GM12878 (cell line): ENCODE measurements at regions not wholly inside any gene's neighbourhood (a gene's known extent, or its start where the extent isn't known, plus 50 kb on each side); places are given as distances from the start of the nearest gene placed in this dataset.

Experiments
- ATAC-seq: fragments of 200-7000 bp; cut with Tn5 transposase; 3 replicates; pipeline ENCODE4 v1.9.1; 2020; ENCODE audit warnings: mild to moderate bottlenecking, moderate library complexity
- BruUV-seq: library from RNA; stranded (reverse); fragments of 400-500 nt; replicated peaks from 2 replicates; lab custom pipeline; 2021; lab: Mats Ljungman, UMichigan
- CTCF ChIA-PET: fragments of 300-600 bp; sonication (Branson Sonifier 250); formaldehyde crosslinking; extraction: SDS; loops from one replicate; lab custom pipeline; 2021; ENCODE audit warnings: inconsistent platforms; lab: Yijun Ruan, JAX
- POLR2A ChIA-PET: fragments of 350-600 bp; formaldehyde crosslinking; extraction: SDS; loops from one replicate; lab custom pipeline; 2021; ENCODE audit warnings: inconsistent platforms; lab: Charles Lee
- RAD21 ChIA-PET: fragments of 300-600 bp; sonication (Branson Sonifier 250); formaldehyde crosslinking; loops from one replicate; lab custom pipeline; 2023; ENCODE audit warnings: antibody characterized with exemption; ENCODE audit not compliant: unreplicated experiment; lab: Charles Lee
- SMC1A ChIA-PET: fragments of 300-600 bp; sonication (Branson Sonifier 250); formaldehyde crosslinking; loops from one replicate; lab custom pipeline; 2023; ENCODE audit not compliant: unreplicated experiment, uncharacterized antibody; lab: Charles Lee
- DNase-seq: peaks from one replicate; pipeline ENCODE4 v3.0.0-alpha.2; 2011; ENCODE audit warnings: low read depth, low spot score
- FAIRE-seq: peaks from 3 replicates; lab custom pipeline; 2011; peaks lifted over from hg19 to GRCh38; lab: Jason Lieb, UNC
- H2AFZ ChIP-seq: 2 replicates; pipeline ENCODE4 v1.6.0; 2011; ENCODE audit warnings: low read depth, low read length, control low read depth; ENCODE audit not compliant: control insufficient read depth
- H3K27ac ChIP-seq: 2 replicates; pipeline ENCODE4 v1.5.1; 2011; ENCODE audit warnings: control low read depth; ENCODE audit not compliant: control insufficient read depth, insufficient read depth
- H3K27me3 ChIP-seq, 2 experiments: replicated peaks in 1 of 2; 2 replicates each; pipeline versions ENCODE4 v1.6.0 to v1.6.1; 2011; ENCODE audit warnings: low read length in 1 of 2; ENCODE audit not compliant: control insufficient read depth in 2 of 2, insufficient read depth in 2 of 2
- H3K36me3 ChIP-seq, 2 experiments: 2 replicates each; pipeline ENCODE4 v1.5.1; 2011; ENCODE audit warnings: low read length in 1 of 2; ENCODE audit not compliant: control insufficient read depth in 2 of 2, insufficient read depth in 2 of 2
- H3K4me1 ChIP-seq: 2 replicates; pipeline ENCODE4 v1.6.1; 2011; ENCODE audit warnings: mild to moderate bottlenecking, low read length, moderate library complexity, mixed read lengths; ENCODE audit not compliant: control insufficient read depth, insufficient read depth
- H3K4me2 ChIP-seq: 2 replicates; pipeline ENCODE4 v1.6.0; 2011; ENCODE audit warnings: control low read depth; ENCODE audit not compliant: control insufficient read depth, insufficient read depth
- H3K4me3 ChIP-seq: fragments of 200-600 bp; sonication (generic); 2 replicates; pipeline ENCODE4 v1.5.1; 2016
- H3K79me2 ChIP-seq: 2 replicates; pipeline ENCODE4 v1.6.0; 2011; ENCODE audit warnings: low read length; ENCODE audit not compliant: control insufficient read depth, insufficient read depth
- H3K9ac ChIP-seq: 2 replicates; pipeline ENCODE4 v1.8.0; 2011; ENCODE audit warnings: low read length, control low read depth, mixed read lengths; ENCODE audit not compliant: control insufficient read depth, insufficient read depth
- H3K9me3 ChIP-seq: replicated peaks from 3 replicates; pipeline ENCODE4 v1.5.1; 2011; ENCODE audit warnings: mild to moderate bottlenecking, low read length; ENCODE audit not compliant: control insufficient read depth, insufficient read depth
- H4K20me1 ChIP-seq: 2 replicates; pipeline ENCODE4 v1.6.0; 2011; ENCODE audit not compliant: control insufficient read depth, insufficient read depth
- BCLAF1 ChIP-seq: fragments of 450-650 bp; IDR thresholded peaks from 2 replicates; pipeline ENCODE4 v1.6.1; 2017; ENCODE audit warnings: antibody characterized with exemption, mild to moderate bottlenecking, moderate library complexity
- CHD4 ChIP-seq: fragments of 200-600 bp; sonication (generic); IDR thresholded peaks from 2 replicates; pipeline ENCODE4 v1.6.1; 2016; ENCODE audit warnings: mild to moderate bottlenecking
- ESRRA ChIP-seq: IDR thresholded peaks from 2 replicates; pipeline ENCODE4 v1.6.1; 2012; ENCODE audit warnings: mild to moderate bottlenecking, low read length, improper control_type of control experiment
- HSF1 ChIP-seq: fragments of 150-350 bp; IDR thresholded peaks from 2 replicates; pipeline ENCODE4 v1.6.1; 2014; ENCODE audit warnings: mild to moderate bottlenecking, low read depth, low read length
- JUNB ChIP-seq: IDR thresholded peaks from 2 replicates; pipeline ENCODE4 v1.6.1; 2016; ENCODE audit warnings: antibody characterized with exemption, mild to moderate bottlenecking
- NFXL1 ChIP-seq: fragments of 450-650 bp; IDR thresholded peaks from 2 replicates; pipeline ENCODE4 v1.6.1; 2017; ENCODE audit warnings: antibody characterized with exemption, mild to moderate bottlenecking, borderline replicate concordance
- NR2C1 ChIP-seq: fragments of 450-650 bp; IDR thresholded peaks from 2 replicates; pipeline ENCODE4 v1.6.1; 2017; ENCODE audit warnings: antibody characterized with exemption, mild to moderate bottlenecking, moderate library complexity
- RAD51 ChIP-seq: fragments of 450-650 bp; IDR thresholded peaks from 2 replicates; pipeline ENCODE4 v1.6.1; 2016; ENCODE audit warnings: moderate library complexity, mild to moderate bottlenecking, inconsistent platforms
- SP1 ChIP-seq: IDR thresholded peaks from one replicate; pipeline ENCODE4 v1.6.1; 2011; ENCODE audit warnings: low read depth, low read length
- SUZ12 ChIP-seq: fragments of 200-600 bp; sonication (generic); IDR thresholded peaks from one replicate; pipeline ENCODE4 v1.6.1; 2018; ENCODE audit warnings: antibody characterized with exemption, mild to moderate bottlenecking; ENCODE audit not compliant: unreplicated experiment
- WGBS: methylation state at CpG from one replicate; pipeline ENCODE4 v1.1.6; 2016; ENCODE audit warnings: low lambda C conversion rate; ENCODE audit not compliant: insufficient replicate concordance, insufficient coverage; ENCODE audit errors: missing lambda C conversion rate; 5-methylcytosine and 5-hydroxymethylcytosine counted together
- in situ Hi-C: fragments of 300-500 bp; cut with MboI; formaldehyde crosslinking; loops from 9 replicates; pipeline ENCODE4 v1.14.3; 2018; ENCODE audit warnings: mixed read lengths
- intact Hi-C: fragments of 100-400 bp; cut with micrococcal nuclease; formaldehyde crosslinking; loops from one replicate; pipeline ENCODE4 v1.14.2; 2022; ENCODE audit not compliant: unreplicated experiment
- TF ChIP-seq, protein P1 (sequence below): fragments of 450-650 bp; IDR thresholded peaks from 2 replicates; pipeline ENCODE4 v1.6.1; 2017; ENCODE audit warnings: low read depth, mild to moderate bottlenecking, moderate library complexity
- TF ChIP-seq, protein P2 (sequence below): fragments of 450-650 bp; IDR thresholded peaks from 2 replicates; pipeline ENCODE4 v1.6.1; 2017; ENCODE audit warnings: mild to moderate bottlenecking, moderate library complexity
- TF ChIP-seq, protein P3 (sequence below): fragments of 450-650 bp; IDR thresholded peaks from 2 replicates; pipeline ENCODE4 v1.6.1; 2017; ENCODE audit warnings: mild to moderate bottlenecking, low read depth, inconsistent platforms; ENCODE audit not compliant: poor library complexity, severe bottlenecking

DNA sequence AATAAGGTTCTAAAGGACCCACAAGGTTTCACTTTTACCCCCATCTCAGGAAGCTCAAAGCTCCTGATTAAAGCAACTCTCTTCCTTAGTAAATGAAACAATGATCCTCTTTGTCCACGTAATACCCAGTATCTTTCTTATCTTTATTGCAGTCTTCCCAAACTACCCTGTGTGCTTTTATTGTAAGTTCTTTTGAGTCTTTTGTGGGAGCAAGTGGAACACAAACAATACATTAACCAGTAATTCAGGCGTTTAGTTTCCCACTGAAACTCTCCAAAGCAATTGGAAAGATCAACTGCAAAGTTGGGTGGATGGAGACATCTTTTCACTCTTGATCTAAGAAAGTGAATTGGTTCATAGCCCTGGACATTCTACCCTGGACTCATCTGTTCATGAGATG lies 240.0 kb downstream of the ZNF621 start:
- ATAC-seq (no peak), FAIRE-seq (no peak), DNase-seq (no peak)
- no peaks in the 10 kb centered on the region for H3K36me3 ChIP-seq
- H3K9ac ChIP-seq = no peak overlapping the region
- H2AFZ ChIP-seq = no peak overlapping the region
- no peaks in the 10 kb centered on the region for H4K20me1 ChIP-seq
- 29% methylated on average over 2 of the region's 2 CpGs for WGBS
- H3K27ac ChIP-seq = no peak overlapping the region
- RAD21 ChIA-PET = no interaction called here
- H3K4me2 ChIP-seq = no peak overlapping the region
- in situ Hi-C loops = no loop called here
- POLR2A ChIA-PET = no interaction called here
- intact Hi-C loops = no loop called here
- no peaks in the 10 kb centered on the region for H3K27me3 ChIP-seq
- no peaks in the 10 kb centered on the region for H3K9me3 ChIP-seq
- no peaks in the 10 kb centered on the region for H3K4me1 ChIP-seq
- SMC1A ChIA-PET = interaction anchor here (1.1 kb wide), 1 partner anchor 19 kb away, joined by 4 read pairs; no protein-coding TSS in a partner anchor
- H3K79me2 ChIP-seq = no peaks in the 10 kb centered on the region
- H3K4me3 ChIP-seq = no peak overlapping the region
- no TSS peak for BruUV-seq
- CTCF ChIA-PET = no interaction called here
- no peak for TF ChIP-seq JUNB
- TF ChIP-seq, protein P1, sequence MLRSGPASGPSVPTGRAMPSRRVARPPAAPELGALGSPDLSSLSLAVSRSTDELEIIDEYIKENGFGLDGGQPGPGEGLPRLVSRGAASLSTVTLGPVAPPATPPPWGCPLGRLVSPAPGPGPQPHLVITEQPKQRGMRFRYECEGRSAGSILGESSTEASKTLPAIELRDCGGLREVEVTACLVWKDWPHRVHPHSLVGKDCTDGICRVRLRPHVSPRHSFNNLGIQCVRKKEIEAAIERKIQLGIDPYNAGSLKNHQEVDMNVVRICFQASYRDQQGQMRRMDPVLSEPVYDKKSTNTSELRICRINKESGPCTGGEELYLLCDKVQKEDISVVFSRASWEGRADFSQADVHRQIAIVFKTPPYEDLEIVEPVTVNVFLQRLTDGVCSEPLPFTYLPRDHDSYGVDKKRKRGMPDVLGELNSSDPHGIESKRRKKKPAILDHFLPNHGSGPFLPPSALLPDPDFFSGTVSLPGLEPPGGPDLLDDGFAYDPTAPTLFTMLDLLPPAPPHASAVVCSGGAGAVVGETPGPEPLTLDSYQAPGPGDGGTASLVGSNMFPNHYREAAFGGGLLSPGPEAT = no peak
- no peak for TF ChIP-seq SUZ12
- TF ChIP-seq, protein P2, sequence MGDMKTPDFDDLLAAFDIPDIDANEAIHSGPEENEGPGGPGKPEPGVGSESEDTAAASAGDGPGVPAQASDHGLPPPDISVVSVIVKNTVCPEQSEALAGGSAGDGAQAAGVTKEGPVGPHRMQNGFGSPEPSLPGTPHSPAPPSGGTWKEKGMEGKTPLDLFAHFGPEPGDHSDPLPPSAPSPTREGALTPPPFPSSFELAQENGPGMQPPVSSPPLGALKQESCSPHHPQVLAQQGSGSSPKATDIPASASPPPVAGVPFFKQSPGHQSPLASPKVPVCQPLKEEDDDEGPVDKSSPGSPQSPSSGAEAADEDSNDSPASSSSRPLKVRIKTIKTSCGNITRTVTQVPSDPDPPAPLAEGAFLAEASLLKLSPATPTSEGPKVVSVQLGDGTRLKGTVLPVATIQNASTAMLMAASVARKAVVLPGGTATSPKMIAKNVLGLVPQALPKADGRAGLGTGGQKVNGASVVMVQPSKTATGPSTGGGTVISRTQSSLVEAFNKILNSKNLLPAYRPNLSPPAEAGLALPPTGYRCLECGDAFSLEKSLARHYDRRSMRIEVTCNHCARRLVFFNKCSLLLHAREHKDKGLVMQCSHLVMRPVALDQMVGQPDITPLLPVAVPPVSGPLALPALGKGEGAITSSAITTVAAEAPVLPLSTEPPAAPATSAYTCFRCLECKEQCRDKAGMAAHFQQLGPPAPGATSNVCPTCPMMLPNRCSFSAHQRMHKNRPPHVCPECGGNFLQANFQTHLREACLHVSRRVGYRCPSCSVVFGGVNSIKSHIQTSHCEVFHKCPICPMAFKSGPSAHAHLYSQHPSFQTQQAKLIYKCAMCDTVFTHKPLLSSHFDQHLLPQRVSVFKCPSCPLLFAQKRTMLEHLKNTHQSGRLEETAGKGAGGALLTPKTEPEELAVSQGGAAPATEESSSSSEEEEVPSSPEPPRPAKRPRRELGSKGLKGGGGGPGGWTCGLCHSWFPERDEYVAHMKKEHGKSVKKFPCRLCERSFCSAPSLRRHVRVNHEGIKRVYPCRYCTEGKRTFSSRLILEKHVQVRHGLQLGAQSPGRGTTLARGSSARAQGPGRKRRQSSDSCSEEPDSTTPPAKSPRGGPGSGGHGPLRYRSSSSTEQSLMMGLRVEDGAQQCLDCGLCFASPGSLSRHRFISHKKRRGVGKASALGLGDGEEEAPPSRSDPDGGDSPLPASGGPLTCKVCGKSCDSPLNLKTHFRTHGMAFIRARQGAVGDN = no peak
- TF ChIP-seq, protein P3, sequence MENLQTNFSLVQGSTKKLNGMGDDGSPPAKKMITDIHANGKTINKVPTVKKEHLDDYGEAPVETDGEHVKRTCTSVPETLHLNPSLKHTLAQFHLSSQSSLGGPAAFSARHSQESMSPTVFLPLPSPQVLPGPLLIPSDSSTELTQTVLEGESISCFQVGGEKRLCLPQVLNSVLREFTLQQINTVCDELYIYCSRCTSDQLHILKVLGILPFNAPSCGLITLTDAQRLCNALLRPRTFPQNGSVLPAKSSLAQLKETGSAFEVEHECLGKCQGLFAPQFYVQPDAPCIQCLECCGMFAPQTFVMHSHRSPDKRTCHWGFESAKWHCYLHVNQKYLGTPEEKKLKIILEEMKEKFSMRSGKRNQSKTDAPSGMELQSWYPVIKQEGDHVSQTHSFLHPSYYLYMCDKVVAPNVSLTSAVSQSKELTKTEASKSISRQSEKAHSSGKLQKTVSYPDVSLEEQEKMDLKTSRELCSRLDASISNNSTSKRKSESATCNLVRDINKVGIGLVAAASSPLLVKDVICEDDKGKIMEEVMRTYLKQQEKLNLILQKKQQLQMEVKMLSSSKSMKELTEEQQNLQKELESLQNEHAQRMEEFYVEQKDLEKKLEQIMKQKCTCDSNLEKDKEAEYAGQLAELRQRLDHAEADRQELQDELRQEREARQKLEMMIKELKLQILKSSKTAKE = no peak
- TF ChIP-seq CHD4 = no peak
- no peak for TF ChIP-seq HSF1
- no peak for TF ChIP-seq RAD51
- no peak for TF ChIP-seq SP1
- no peak for TF ChIP-seq NR2C1
- no peak for TF ChIP-seq ESRRA
- TF ChIP-seq NFXL1 = no peak
- TF ChIP-seq BCLAF1 = no peak
